AG10803 (cell line): ENCODE measurements at regions not wholly inside any gene's neighbourhood (a gene's known extent, or its start where the extent isn't known, plus 50 kb on each side); places are given as distances from the start of the nearest gene placed in this dataset.

Source experiments
- DNase-seq: peaks from one replicate; pipeline ENCODE4 v3.0.0; 2010; ENCODE audit warnings: low read depth
- H3K4me3 ChIP-seq: 2 replicates; pipeline ENCODE4 v1.5.1; 2011; ENCODE audit warnings: mild to moderate bottlenecking, low read length, control low read depth
- TF ChIP-seq, protein P1 (sequence below): conservative IDR thresholded peaks from 2 replicates; pipeline ENCODE4 v1.5.1; 2011; ENCODE audit warnings: mild to moderate bottlenecking, low read length, control low read depth, inconsistent platforms

DNA sequence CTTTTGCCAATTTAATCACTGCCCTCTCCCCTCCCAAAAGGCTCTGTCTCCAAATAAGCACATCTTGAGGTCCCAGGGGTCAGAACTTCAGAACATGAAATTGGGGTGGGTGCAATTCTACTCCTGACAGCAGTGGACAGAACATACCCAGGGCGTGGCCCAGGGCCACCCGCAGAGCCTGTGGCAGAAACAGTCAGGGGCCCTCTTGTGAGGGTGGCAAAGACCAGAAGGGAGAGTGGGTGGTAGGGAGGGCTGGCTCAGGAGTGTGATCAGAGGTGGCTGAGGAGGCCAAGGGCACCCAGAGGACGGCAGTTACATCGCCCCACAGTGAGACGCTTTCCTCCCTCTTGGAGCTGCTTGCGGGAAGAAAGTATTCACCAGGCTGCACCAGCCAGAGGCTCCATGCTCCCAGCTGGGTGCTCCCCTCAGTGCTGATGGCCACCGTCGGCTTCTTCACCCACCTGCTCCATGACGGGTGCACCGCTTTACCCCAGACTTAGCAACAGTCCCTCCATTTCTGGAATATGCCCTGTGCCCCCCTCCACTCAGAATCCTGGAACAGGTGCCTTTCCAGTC lies 1388.0 kb downstream of the BRD1 start:
- H3K4me3 ChIP-seq: no peak overlapping the region
- TF ChIP-seq, protein P1, sequence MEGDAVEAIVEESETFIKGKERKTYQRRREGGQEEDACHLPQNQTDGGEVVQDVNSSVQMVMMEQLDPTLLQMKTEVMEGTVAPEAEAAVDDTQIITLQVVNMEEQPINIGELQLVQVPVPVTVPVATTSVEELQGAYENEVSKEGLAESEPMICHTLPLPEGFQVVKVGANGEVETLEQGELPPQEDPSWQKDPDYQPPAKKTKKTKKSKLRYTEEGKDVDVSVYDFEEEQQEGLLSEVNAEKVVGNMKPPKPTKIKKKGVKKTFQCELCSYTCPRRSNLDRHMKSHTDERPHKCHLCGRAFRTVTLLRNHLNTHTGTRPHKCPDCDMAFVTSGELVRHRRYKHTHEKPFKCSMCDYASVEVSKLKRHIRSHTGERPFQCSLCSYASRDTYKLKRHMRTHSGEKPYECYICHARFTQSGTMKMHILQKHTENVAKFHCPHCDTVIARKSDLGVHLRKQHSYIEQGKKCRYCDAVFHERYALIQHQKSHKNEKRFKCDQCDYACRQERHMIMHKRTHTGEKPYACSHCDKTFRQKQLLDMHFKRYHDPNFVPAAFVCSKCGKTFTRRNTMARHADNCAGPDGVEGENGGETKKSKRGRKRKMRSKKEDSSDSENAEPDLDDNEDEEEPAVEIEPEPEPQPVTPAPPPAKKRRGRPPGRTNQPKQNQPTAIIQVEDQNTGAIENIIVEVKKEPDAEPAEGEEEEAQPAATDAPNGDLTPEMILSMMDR: no peak
- no peak for DNase-seq

DNA sequence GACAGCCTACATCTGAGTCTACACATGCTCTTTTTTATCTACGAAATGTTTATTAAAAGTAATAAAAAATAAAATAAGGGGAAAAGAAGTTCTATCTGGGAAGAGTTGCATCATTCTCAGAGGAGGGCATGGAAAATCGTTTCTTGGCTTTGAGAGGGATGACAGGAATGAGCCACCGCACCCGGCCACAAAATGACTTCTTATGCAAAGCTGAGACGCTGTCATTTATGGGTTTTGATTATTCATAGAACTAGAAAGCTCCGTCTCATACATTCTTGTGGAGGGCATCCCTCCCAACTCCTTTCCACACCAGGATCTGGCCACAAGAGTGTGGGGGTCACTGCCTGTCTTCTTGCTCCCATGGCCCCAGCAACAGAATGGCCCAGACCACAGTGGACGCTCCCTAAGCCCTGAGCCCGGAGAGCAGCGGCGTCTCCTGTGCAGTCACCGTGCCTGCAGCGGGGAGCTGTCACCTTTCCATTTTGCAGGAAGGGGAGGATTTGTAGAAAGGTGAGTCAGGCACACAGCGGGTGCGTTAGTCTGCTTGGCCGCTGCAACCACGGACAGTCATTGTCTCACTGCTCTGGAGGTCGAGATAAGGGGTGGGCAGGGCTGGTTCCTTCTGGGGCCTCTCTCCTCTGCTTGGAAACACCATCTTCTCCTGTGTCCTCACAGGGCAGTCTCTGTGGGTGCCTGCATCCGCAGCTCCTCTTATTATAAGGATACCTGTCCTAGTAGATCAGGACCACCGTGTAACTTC lies 1388.7 kb downstream of the BRD1 start:
- TF ChIP-seq, protein P1: no peak
- H3K4me3 ChIP-seq: no peak overlapping the region
- peak; percentile 72 for DNase-seq

DNA sequence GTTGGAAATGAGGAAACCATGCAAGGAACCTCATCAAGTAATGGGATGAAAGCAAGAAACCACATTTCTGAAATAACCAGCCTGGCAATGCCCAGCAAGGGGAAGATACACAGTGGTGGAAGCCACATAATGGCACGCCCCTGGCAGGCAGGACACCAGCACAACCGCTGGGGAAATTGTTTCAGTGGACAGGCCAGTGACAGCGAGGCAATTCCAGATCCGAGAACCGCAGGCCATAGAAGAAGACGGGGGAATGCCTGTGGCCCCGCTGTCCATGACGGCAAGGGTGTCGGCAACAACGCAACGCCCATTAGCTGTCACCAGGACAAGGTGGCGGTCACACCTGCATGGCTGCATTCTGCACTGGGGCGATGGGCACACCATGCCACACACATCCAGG lies 1389.6 kb downstream of the BRD1 start:
- TF ChIP-seq, protein P1: no peak
- no peak overlapping the region for H3K4me3 ChIP-seq
- DNase-seq: no peak

DNA sequence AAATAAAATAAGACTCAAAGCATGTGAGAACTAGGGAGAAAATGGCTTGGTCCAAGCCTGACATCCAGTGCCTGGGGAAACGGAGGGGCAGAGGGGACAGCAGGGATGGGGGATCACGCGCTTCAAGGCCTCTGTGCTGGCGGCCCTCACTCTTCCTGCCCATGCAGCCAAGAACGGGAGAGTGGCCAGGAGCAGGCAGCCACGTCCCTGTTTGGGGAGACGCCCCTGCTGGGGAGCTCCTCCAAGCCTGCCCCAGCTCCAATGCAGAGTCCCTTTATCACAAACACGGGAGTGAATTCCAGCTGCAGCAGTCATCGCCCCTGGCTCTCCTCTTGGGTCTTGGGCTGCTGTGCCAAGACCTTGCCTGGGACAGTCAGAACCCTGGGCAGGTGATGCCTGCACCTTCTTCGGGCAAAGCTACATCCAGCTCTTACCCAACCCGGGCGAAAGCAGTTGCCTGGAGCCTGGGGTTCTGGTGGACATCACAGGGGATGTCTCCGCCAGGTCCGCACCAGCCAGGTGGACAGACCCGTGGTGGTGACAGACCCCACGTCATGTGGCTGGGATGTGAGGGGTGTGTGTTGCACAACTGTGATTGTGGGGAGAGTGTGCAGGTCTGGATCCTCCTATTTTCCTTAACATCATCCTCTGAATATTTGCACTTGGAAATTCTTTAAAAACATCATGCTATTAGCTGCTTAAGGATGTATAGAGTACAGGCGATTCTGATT lies 1391.3 kb downstream of the BRD1 start:
- TF ChIP-seq, protein P1: no peak
- DNase-seq: no peak
- no peak overlapping the region for H3K4me3 ChIP-seq

DNA sequence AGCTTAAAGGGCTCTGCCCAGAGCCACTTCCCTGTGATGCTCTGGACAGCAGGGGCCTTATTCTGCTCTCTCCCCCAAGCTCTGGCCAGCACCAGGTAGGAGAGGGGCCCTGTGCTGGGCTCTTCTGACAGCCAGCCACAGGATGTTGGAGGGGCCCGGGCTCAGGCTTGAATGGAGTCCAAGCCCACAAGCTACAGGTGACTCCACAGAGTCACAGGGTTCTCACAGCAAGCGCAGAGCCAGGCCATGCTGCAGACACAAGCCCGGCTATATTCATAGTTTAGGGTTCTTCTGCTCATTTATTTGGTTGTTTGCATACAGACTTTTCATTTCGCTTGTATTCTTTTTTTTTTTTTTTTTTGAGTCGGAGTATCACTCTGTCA lies 1392.8 kb downstream of the BRD1 start:
- H3K4me3 ChIP-seq: no peak overlapping the region
- no peak for DNase-seq
- TF ChIP-seq, protein P1: no peak

DNA sequence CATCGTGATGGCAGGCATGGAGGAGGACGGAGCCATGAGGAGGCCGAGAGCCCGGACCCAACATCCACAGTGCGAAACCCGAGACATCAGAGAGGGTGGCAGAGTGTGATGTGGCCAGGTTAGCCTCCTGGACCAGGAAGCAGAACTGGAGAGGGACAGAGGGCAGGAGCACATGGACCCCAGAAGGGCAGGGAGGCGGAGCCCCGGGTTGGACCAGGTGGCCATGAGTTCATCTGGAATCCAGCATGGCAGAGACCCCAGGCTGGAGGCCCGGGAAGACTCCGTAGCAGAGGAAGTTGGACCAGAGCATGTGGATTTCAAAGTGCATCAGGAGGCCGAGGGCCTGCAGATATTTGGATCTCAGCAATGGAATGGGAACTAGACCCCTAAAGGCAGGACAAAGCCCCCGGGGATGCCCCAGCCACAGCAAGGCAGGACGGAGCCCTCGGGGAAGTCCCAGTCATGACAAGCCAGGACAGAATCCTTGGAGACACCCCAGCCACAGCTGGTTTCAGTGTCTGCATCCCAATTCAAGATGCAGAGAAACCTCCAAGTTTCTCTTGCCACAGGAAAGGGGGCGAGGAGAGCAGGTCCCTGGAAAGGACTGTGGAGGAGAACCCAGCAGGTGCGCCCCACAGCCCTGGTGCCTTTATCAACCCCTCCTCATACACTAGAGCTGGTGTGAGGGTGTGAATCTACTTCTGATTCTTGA lies 1393.4 kb downstream of the BRD1 start:
- no peak for DNase-seq
- TF ChIP-seq, protein P1: no peak
- H3K4me3 ChIP-seq: no peak overlapping the region
